Ureter (tissue), 1 donor: ENCODE measurements at regions not wholly inside any gene's neighbourhood (a gene's known extent, or its start where the extent isn't known, plus 50 kb on each side); places are given as distances from the start of the nearest gene placed in this dataset.
"Not testable (repeated sequence)": the region's sequence is repeated elsewhere in the genome, so short reads cannot be mapped to it uniquely, and the experiment has no call there.

ENCODE experiments used
- DNase-seq: peaks from one replicate; pipeline ENCODE4 v3.0.0-alpha.2; 2020; ENCODE audit warnings: low spot score
- donor health status: DM: yes; HTN: yes; CAD: no.

DNA sequence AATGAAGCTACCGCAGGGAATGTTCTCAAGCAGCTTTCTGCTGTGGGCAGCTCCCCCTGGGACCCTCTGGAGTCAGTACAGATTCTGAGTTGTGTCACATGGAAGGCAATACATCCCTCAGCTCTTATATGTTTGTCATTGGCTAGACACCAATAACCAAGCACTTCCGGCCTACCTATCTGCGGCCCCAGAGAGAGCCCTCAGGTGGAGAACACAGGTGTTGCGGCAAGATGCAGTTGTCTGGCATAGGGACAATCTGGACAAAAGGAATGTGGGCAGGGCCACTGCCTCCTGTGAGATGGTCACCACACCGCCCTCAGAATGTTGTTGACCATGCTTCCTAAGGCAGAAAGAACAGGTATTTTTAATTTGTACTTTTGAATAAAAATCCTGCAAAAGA, 118.7 kb downstream of the BRMS1L start:
- no peak for DNase-seq

DNA sequence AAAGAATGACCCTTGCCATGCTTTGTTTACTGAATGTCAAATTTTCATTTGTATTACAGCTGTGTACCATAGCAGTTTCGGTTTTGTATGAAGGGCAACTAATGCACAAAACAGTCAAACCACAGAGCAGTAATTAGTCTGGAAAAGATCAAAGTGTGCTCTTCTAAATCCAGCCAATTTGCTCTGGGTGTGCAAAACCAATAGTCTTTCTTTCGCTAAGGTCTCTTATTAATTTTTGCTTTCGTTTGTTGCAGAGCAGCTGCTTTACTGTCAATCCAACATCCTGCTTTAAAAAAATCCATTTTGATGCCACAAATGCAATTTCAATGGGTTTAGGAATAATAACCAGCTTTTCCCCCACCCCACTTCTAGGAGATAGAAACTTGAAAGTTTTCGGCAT, 114.2 kb downstream of the BRMS1L start:
- DNase-seq: no peak

DNA sequence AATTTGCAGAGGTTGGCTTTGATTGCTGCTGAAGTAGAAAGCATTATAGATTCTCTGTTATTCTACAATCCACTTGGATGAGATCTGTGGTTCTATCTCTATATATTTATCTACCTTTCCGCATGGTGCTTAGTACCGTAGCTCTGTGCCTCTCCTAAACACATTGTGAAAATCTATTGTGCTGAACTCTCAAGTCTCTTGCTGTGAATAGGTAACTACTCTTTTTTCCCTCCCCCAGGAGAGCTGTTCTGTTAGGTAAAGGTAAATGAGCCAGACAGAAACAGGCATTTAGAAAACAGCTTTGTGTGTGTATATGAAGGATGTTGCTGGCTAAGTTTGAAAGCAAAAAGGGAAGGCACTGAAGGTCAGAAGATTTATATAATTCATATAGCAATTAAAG, 112.6 kb downstream of the BRMS1L start:
- no peak for DNase-seq

DNA sequence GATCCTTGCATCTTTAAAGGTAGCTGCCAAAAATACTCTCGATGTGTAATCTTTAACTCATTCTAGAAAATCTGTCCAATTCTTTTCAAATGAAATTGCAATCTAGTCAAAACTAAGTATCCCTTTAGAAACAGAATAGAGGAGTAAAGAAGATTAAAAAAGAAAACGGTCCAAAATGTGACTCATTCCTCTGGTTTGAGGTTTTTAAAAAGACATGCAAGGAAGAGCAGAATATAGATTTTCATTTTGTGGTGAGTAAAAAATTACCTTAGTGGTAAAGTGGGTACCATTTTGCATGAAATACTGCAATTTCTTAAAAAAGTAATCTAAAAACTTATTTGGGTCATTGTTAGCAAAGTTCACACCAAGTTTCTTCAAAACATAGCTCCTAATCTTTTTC, 108.4 kb downstream of the BRMS1L start:
- DNase-seq: no peak

DNA sequence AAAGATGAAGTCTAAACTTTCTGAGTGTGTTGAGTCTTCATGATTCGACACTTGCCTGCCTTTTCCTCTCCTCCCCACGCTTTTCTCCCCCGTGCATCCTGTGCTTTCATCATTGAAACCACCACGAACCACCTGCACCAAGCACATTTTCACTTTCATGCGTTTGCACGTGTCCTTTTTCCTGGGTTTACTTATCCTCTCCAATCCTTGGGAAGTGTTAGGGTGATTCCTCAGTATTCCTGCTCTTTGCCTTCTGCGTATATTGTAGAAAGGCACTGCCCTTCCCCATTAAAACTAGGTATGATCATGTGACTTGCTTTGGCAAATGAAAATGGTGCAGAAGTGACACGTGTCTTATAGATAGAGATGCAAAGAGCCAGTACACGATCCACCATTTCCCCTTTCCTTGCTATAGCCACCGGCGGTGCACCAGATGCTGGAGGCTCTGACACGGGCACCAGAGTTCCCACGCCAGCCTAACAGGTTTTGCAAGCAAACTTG, 106.6 kb downstream of the BRMS1L start:
- no peak for DNase-seq

DNA sequence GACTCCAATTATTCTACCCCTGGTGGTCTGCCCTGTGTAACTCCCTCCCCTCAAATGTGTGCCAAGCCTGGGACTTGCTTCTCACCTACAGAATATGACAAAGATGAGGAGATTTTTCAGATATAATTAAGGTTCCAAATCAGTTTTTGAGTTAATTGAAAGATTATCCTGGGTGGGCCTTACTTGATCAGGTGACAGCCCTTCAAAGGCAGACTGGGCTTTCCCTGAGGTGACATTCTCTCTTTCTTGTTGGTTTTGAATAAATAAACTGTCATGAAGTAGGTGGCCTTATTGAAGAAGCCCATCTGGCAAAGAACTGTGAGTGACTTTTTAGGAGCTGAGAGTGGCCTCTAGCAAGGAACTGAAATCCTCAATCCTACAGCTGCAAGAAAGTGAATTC, 106.0 kb downstream of the BRMS1L start:
- no peak for DNase-seq

DNA sequence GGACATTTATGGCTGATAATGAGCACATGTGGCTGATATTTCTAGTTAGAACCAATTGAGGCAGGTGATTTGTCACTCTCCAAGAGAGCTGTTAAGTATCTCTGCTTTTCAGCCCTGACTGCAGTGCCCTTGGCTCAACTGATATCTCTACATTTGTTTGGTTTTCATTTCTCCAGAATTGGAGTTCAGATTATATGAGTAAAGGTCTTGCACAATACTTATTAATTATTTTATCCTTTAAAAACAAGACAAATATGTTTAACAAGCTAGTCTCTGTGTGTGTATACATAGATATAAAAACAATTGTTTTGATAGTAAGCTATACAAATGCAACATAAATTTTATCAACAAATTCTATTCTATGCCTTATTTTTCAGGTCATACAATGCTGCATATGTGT, 105.2 kb downstream of the BRMS1L start:
- DNase-seq: no peak

DNA sequence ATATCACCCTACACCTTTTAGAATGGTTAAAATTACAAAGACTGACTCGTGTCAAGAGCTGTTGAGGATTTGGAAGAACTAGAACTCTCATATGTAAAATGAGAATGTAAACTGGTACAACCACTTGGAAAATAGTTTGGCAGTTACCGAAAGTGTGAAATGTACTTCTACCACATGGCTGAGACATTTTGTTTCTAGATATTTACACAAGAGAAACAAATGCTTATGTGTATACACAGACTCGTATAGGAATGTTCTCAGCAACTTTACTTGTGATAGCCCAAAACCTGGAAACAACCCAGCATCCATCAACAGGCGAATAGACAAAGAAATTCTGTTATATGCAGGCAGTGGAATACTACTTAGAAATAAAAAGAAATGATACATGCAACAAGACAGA, 103.0 kb downstream of the BRMS1L start:
- DNase-seq: no peak

DNA sequence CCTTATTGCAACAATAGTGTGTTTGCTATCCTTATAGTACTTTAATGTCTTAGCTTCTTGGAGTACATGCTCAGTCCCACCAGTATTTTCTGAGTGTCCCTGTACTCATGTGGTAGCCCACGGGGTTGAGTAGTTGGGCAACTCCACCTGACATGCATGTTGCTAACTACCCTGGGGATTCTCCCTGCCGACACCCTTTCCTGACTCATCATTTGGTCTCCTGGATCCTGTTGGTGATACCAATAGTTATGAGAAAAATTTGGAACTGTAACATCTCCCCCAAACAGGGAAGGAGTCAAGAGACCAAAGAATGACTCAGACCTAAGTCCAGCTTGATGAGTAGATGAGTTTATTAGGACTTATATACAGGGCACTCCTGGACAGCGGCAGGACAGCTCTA, 101.6 kb downstream of the BRMS1L start:
- no peak for DNase-seq

DNA sequence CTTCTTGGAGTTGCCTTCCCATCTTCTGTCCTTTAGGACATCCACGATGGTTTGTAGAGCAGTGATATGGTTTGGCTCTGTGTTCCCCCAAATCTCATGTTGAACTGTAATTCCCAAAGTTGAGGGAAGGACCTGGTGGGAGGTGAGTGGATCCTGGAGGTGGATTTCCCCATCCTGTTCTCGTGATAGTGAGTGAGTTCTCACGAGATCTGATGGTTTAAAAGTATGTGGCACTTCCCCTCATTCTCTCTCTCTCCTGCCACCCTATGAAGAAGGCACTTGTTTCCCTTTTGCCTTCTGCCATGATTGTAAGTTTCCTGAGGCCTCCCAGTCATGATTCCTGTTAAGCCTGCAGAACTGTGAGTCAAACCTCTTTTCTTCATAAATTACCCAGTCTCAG, 99.2 kb downstream of the BRMS1L start:
- no peak for DNase-seq

DNA sequence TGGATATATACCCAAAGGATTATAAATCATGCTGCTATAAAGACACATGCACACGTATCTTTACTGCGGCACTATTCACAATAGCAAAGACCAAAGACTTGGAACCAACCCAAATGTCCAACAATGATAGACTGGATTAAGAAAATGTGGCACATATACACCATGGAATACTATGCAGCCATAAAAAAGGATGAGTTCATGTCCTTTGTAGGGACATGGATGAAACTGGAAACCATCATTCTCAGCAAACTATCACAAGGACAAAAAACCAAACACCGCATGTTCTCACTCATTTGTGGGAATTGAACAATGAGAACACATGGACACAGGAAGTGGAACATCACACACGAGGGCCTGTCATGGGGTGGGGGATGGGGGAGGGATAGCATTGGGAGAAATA, 96.5 kb downstream of the BRMS1L start:
- not testable (repeated sequence) for DNase-seq

DNA sequence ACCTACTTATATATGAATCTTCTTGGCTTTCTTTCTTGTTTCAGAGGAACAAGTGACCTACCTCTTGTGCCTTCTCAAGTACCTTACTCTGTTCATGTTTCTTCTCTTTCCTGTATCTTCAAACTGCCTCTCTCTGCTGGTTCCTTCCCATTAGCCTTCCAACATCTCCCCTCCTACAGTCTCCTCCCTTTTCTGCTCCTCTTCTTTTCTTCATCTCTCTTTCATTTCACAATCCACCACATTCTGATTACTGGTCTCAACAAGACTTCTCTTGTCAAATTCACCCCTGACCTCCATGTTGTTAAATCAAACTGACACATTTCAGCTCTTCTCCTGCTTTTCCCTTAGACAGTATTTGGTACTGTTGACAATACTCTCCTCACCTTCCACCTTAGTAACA, 95.6 kb downstream of the BRMS1L start:
- no peak for DNase-seq
